ENCODE measurements at regions not wholly inside any gene's neighbourhood (a gene's known extent, or its start where the extent isn't known, plus 50 kb on each side); places are given as distances from the start of the nearest gene placed in this dataset.
A peak's percentile ranks its signal among the peaks of the same experiment; 100 is the strongest.
"Not testable (repeated sequence)": the region's sequence is repeated elsewhere in the genome, so short reads cannot be mapped to it uniquely, and the experiment has no call there.

- ChIA-PET POLR2A (no interaction called here), CTCF (interaction anchor here (0.6 to 1.2 kb wide), 2 partner anchors 8 to 59 kb away, joined by 3 read pairs; no protein-coding TSS in a partner anchor)
- no peak overlapping the region for H3K27ac ChIP-seq (ENCODE audit: extremely low read depth, low read depth, low read length)
- no peaks in the 10 kb centered on the region for H3K9me3 ChIP-seq (ENCODE audit: control insufficient read depth, insufficient read depth, low read depth, low read length)
- no peaks in the 10 kb centered on the region for H3K36me3 ChIP-seq (ENCODE audit: control insufficient read depth in 2 of 2, insufficient read depth in 1 of 2, low read length in 2 of 2)
- TF ChIP-seq ZNF777 (tag by site-specific recombination; IDR thresholded peaks at IDR 0.05; ENCODE audit: borderline replicate concordance) (no peak), MZF1 (tag by site-specific recombination; IDR thresholded peaks at IDR 0.05; ENCODE audit: borderline replicate concordance) (no peak), ZNF148 (tag by site-specific recombination; IDR thresholded peaks at IDR 0.05; ENCODE audit: borderline replicate concordance) (no peak), ZNF623 (tag by site-specific recombination; IDR thresholded peaks at IDR 0.05) (no peak), ZSCAN4 (tag by site-specific recombination; IDR thresholded peaks at IDR 0.05) (no peak), CTCF (tag by site-specific recombination; IDR thresholded peaks at IDR 0.05) (no peak), ZNF571 (tag by site-specific recombination; IDR thresholded peaks at IDR 0.05) (no peak), ZNF624 (tag by site-specific recombination; IDR thresholded peaks at IDR 0.05) (no peak), SP7 (tag by site-specific recombination; IDR thresholded peaks at IDR 0.05) (no peak), BCL6B (tag by site-specific recombination; IDR thresholded peaks at IDR 0.05) (no peak), ZSCAN23 (tag by site-specific recombination; IDR thresholded peaks at IDR 0.05) (no peak), HOXD13 (CRISPR knock-in tag; IDR thresholded peaks at IDR 0.05; ENCODE audit: borderline replicate concordance) (no peak), ZNF175 (tag by site-specific recombination; IDR thresholded peaks at IDR 0.05) (no peak)
- H3K4me1 ChIP-seq (ENCODE audit: control insufficient read depth, insufficient read depth, low read length), result no peaks in the 10 kb centered on the region
- H3K4me3 ChIP-seq (ENCODE audit: low read depth, low read length), result no peak overlapping the region
Observed at GRCh38 chr10:127657056-127657455, 79.9 kb upstream of the FOXI2 start.

- H3K9me3 ChIP-seq (ENCODE audit: control insufficient read depth, insufficient read depth, low read depth, low read length); POLR2A ChIA-PET; H3K27ac ChIP-seq (ENCODE audit: extremely low read depth, low read depth, low read length); H3K4me1 ChIP-seq (ENCODE audit: control insufficient read depth, insufficient read depth, low read length); H3K36me3 ChIP-seq (ENCODE audit: control insufficient read depth in 2 of 2, insufficient read depth in 1 of 2, low read length in 2 of 2); H3K4me3 ChIP-seq (ENCODE audit: low read depth, low read length): not testable (repeated sequence)
- TF ChIP-seq OSR2 (tag by site-specific recombination; IDR thresholded peaks at IDR 0.05), result peak; percentile 46; the same call in 1 of the 2 replicates
- peak; percentile 31; the same call in 1 of the 2 replicates for TF ChIP-seq WT1 (tag by site-specific recombination; IDR thresholded peaks at IDR 0.05)
- 0 out of 2 replicates have a peak, but pooled peaks have one; percentile 21 for TF ChIP-seq KLF1 (tag by site-specific recombination; IDR thresholded peaks at IDR 0.05)
- peak; percentile 36; the same call in 1 of the 2 replicates for TF ChIP-seq GLIS1 (tag by site-specific recombination; IDR thresholded peaks at IDR 0.05)
- TF ChIP-seq PRDM6 (tag by site-specific recombination; IDR thresholded peaks at IDR 0.05), result peak; percentile 42; the same call in 1 of the 2 replicates
- 0 out of 2 replicates have a peak, but pooled peaks have one; percentile 27 for TF ChIP-seq KLF8 (tag by site-specific recombination; IDR thresholded peaks at IDR 0.05)
- CTCF ChIA-PET, result interaction anchor here (0.6 to 1.3 kb wide), 3 partner anchors 18 to 232 kb away, joined by 3 to 4 read pairs (median 4); no protein-coding TSS in a partner anchor
Observed at GRCh38 chr10:127676430-127676829, 60.6 kb upstream of the FOXI2 start.

All from HEK293 (cell line).